A549 (cell line): ENCODE measurements at regions not wholly inside any gene's neighbourhood (a gene's known extent, or its start where the extent isn't known, plus 50 kb on each side); places are given as distances from the start of the nearest gene placed in this dataset.

ENCODE experiments used
- CBX2 ChIP-seq: fragments of 200-600 bp; sonication (generic); IDR thresholded peaks from 2 replicates; pipeline ENCODE4 v1.6.1; 2016; ENCODE audit warnings: low read depth, mild to moderate bottlenecking, borderline replicate concordance
- CTCF ChIP-seq: fragments of >200 bp; sonication (Bioruptor Twin); formaldehyde crosslinking; IDR thresholded peaks from 3 replicates; pipeline ENCODE4 v1.5.1; 2016
- ESRRA ChIP-seq: fragments of 150-350 bp; IDR thresholded peaks from 2 replicates; pipeline ENCODE4 v1.6.1; 2014; ENCODE audit warnings: mild to moderate bottlenecking, low read length, borderline replicate concordance
- NR3C1 ChIP-seq: fragments of >200 bp; sonication (Bioruptor Twin); formaldehyde crosslinking; IDR thresholded peaks from 3 replicates; pipeline ENCODE4 v1.6.1; 2017
- POLR2A ChIP-seq: IDR thresholded peaks from 2 replicates; pipeline ENCODE4 v1.6.1; 2012; ENCODE audit warnings: mild to moderate bottlenecking, low read length
- RFX5 ChIP-seq: fragments of 450-650 bp; IDR thresholded peaks from 2 replicates; pipeline ENCODE4 v1.7.1; 2014; ENCODE audit warnings: antibody characterized with exemption, mild to moderate bottlenecking, moderate library complexity

GRCh38 chr22:48565901-48566501, 1261.7 kb downstream of the BRD1 start:
- TF ChIP-seq POLR2A (no peak), NR3C1 (no peak), RFX5 (no peak), ESRRA (no peak), CTCF (no peak), CBX2 (no peak)
